ENCODE measurements at regions not wholly inside any gene's neighbourhood (a gene's known extent, or its start where the extent isn't known, plus 50 kb on each side); places are given as distances from the start of the nearest gene placed in this dataset.
"Not testable (repeated sequence)": the region's sequence is repeated elsewhere in the genome, so short reads cannot be mapped to it uniquely, and the experiment has no call there.

DNA sequence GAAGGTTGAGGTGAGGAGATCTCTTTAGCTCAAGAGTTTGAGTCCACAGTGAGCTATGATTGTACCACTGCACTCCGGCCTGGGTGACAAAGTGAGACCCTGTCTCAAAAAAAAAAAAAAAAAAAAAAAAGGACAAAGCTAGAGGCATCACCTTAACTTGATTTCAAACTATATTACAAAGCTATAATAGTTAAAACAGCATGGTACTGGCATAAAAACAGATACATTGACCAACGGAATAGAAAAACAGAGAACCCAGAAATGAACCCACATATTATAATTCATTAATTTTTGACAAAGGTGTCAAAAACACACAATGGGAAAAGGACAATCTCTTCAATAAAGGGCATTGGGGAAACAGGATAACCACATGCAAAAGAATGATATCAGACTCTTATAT, 50.8 kb upstream of the MBOAT1 start:
- H3K27ac ChIP-seq = no peak overlapping the region
- no peaks in the 10 kb centered on the region for H3K27me3 ChIP-seq (ENCODE audit: insufficient read depth, low read depth, severe bottlenecking)
- H3K4me3 ChIP-seq (ENCODE audit: low read depth, low read length) = no peak overlapping the region
- DNase-seq = no peak
- TF ChIP-seq, protein P1, sequence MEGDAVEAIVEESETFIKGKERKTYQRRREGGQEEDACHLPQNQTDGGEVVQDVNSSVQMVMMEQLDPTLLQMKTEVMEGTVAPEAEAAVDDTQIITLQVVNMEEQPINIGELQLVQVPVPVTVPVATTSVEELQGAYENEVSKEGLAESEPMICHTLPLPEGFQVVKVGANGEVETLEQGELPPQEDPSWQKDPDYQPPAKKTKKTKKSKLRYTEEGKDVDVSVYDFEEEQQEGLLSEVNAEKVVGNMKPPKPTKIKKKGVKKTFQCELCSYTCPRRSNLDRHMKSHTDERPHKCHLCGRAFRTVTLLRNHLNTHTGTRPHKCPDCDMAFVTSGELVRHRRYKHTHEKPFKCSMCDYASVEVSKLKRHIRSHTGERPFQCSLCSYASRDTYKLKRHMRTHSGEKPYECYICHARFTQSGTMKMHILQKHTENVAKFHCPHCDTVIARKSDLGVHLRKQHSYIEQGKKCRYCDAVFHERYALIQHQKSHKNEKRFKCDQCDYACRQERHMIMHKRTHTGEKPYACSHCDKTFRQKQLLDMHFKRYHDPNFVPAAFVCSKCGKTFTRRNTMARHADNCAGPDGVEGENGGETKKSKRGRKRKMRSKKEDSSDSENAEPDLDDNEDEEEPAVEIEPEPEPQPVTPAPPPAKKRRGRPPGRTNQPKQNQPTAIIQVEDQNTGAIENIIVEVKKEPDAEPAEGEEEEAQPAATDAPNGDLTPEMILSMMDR (IDR thresholded peaks at IDR 0.05; ENCODE audit: low read depth, low read length) = no peak
- no peaks in the 10 kb centered on the region for H3K36me3 ChIP-seq
- H3K9me3 ChIP-seq (ENCODE audit: severe bottlenecking) = peaks cover 3% of the 10 kb centered on the region

DNA sequence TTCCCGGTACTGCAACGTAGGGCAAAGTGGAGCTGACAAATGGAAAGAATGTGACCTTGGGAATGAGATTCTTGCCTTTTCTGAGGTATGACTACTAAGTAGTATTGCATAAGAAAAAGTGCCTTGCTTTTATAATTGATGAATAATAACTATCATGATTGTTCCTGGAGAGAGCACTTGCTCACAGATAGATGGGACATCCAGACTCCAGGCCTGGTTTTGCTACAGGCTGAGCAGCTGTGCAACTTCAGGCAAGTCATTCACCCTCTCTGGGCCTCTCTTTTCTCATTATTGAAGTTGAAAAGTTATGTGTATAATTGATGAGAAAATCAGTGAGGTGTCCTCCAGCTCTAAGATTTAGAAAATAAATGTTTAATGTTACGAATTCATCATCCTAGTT, 53.6 kb upstream of the MBOAT1 start:
- peaks cover 3% of the 10 kb centered on the region for H3K9me3 ChIP-seq (ENCODE audit: severe bottlenecking)
- no peak overlapping the region for H3K4me3 ChIP-seq (ENCODE audit: low read depth, low read length)
- H3K27ac ChIP-seq = no peak overlapping the region
- no peak for DNase-seq
- TF ChIP-seq, protein P1 (IDR thresholded peaks at IDR 0.05; ENCODE audit: low read depth, low read length) = no peak
- no peaks in the 10 kb centered on the region for H3K27me3 ChIP-seq (ENCODE audit: insufficient read depth, low read depth, severe bottlenecking)
- no peaks in the 10 kb centered on the region for H3K36me3 ChIP-seq

DNA sequence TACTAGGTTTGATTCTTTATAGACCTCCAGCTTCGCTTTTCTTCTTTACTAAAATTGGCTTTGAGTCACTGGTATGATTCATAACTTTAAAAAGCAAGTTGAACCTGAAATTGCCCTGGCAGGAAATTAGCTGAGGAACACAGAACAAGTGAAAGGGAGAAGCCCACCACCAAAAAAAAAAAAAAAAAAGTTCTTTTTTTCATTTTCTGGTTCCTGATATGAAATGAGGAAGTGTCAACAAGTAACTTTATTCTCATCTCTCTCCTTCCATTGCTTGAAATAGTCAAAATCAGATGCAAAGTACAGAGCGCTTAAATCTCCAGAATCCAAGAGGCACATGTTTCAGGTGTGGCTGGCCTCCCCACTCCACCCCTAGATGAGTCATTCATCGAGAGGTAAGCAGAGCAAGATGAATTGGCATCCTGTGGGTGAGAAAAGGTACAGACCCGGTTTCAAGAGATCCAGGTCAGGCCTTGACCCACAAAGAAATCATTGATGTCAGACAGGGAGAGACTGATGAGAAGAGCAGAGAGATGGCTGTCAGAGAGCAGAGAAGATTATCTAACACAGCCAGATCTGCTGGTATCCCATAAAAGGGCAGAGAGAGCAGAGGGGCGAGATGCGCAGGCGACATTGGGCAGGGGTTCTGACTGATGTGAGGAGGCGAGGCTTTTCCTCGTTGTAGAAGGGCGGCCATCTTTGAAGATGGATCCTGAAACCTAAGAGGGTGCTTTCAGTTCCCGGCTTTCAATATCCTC, 54.8 kb upstream of the MBOAT1 start:
- H3K4me3 ChIP-seq (ENCODE audit: low read depth, low read length) = no peak overlapping the region
- TF ChIP-seq, protein P1 (IDR thresholded peaks at IDR 0.05; ENCODE audit: low read depth, low read length) = no peak
- no peak for DNase-seq
- H3K27ac ChIP-seq = no peak overlapping the region
- H3K36me3 ChIP-seq = no peaks in the 10 kb centered on the region
- no peaks in the 10 kb centered on the region for H3K27me3 ChIP-seq (ENCODE audit: insufficient read depth, low read depth, severe bottlenecking)
- peaks cover 3% of the 10 kb centered on the region for H3K9me3 ChIP-seq (ENCODE audit: severe bottlenecking)

DNA sequence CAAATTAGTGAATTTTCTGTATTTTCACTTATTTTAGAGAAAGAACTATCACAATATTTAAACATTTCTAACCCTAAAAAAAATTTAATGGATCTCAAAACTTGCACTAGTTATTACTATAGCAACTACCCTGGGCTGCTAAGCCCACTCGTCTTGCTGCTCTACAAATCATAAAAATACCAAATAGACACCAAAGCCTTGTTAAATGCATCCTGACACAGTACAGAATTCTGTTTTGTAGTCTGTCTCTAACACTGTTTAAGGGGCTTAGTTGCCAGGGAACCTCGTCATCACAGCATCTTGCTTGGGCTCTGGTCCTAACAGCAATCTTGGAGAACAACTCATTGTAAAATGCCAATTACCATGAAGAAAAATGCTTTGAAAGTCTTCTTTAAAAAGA, 56.9 kb upstream of the MBOAT1 start:
- H3K27me3 ChIP-seq (ENCODE audit: insufficient read depth, low read depth, severe bottlenecking) = no peaks in the 10 kb centered on the region
- DNase-seq = no peak
- TF ChIP-seq, protein P1 (IDR thresholded peaks at IDR 0.05; ENCODE audit: low read depth, low read length) = no peak
- H3K27ac ChIP-seq = no peak overlapping the region
- no peak overlapping the region for H3K4me3 ChIP-seq (ENCODE audit: low read depth, low read length)
- no peaks in the 10 kb centered on the region for H3K36me3 ChIP-seq
- H3K9me3 ChIP-seq (ENCODE audit: severe bottlenecking) = no peaks in the 10 kb centered on the region

DNA sequence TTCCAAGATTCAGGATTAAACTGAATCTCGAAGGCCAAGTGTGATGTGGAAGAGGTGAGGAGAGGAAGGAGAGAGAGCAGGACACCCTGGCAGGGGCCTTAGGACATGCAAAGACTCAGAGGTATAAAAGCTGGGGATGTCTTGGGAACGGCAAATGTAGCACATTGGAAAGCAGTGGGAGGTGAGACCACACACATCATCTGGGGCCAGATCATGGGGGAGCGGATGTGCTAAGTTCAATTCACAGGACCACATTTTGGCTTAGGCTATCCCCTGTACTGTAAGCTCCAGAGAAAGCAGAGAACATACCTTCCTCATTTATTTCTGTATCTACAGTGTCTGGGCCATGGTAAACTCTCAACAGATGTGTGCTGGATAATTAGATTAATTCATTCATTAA, 59.5 kb upstream of the MBOAT1 start:
- TF ChIP-seq, protein P1 (IDR thresholded peaks at IDR 0.05; ENCODE audit: low read depth, low read length) = no peak

DNA sequence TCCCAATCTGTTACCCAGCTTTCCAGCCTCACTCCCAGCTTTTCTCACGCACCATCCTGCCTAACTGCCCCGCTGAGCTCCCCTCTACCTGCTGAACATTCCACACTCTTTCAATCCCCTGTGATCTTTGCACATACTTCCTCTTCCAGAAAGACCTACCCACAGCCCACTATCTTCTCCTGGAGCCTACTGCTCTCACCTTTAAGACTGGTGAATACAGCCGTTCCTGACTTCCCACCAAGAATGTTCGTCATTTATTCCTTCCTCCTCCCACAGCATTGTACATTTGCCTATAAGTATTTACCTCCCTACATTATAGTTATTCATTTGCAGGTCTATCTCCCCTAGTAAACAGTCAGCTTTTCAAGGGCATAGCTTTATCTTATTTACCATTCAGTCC, 61.9 kb upstream of the MBOAT1 start:
- Histone ChIP-seq H3K4me3 (ENCODE audit: low read depth, low read length) (no peak overlapping the region), H3K27ac (no peak overlapping the region), H3K36me3 (no peaks in the 10 kb centered on the region), H3K27me3 (ENCODE audit: insufficient read depth, low read depth, severe bottlenecking) (no peaks in the 10 kb centered on the region), H3K9me3 (ENCODE audit: severe bottlenecking) (no peaks in the 10 kb centered on the region)
- TF ChIP-seq, protein P1 (IDR thresholded peaks at IDR 0.05; ENCODE audit: low read depth, low read length) = no peak
- no peak for DNase-seq

More for the DNA sequence above, 59.5 kb upstream of the MBOAT1 start:
- Histone ChIP-seq H3K9me3 (ENCODE audit: severe bottlenecking) (no peaks in the 10 kb centered on the region), H3K36me3 (no peaks in the 10 kb centered on the region), H3K4me3 (ENCODE audit: low read depth, low read length) (no peak overlapping the region), H3K27me3 (ENCODE audit: insufficient read depth, low read depth, severe bottlenecking) (no peaks in the 10 kb centered on the region), H3K27ac (no peak overlapping the region)
- DNase-seq = no peak

DNA sequence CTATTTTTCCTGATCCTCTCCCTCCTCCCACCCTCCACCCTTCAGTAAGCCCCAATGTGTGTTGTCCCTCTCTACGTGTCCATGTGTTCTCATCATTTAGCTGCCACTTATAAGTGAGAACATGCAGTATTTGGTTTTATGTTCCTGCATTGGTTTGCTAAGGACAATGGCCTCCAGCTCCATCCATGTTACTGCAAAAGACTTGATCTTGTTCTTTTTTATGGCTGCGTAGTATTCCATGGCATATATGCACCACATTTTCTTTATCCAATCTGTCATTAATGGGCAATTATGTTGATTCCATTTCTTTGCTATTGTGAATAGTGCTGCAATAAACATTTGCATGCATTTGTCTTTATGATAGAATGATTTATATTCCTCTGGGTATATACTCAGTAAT, 63.6 kb upstream of the MBOAT1 start:
- H3K9me3 ChIP-seq (ENCODE audit: severe bottlenecking); H3K27ac ChIP-seq; DNase-seq; H3K36me3 ChIP-seq; H3K4me3 ChIP-seq (ENCODE audit: low read depth, low read length); H3K27me3 ChIP-seq (ENCODE audit: insufficient read depth, low read depth, severe bottlenecking): not testable (repeated sequence)

DNA sequence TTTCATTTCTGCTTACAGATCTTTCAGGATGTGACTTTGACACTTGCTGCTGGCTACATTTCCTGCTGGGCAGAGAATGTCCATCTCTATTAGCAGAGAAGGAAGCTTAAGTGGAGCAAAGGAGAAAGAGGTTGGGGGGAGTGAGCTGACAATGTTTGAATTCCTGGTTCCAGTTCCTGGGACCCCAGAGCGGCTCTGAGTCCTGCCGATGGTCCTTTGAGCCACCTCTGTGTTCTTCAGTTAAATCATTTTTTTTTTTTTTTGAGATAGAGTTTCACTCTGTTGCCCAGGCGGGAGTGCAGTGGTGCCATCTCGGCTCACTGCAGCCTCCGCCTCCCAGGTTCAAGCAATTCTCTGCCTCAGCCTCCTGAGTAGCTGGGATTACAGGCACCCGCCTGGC, 65.5 kb upstream of the MBOAT1 start:
- H3K27me3 ChIP-seq (ENCODE audit: insufficient read depth, low read depth, severe bottlenecking); H3K36me3 ChIP-seq; DNase-seq; H3K4me3 ChIP-seq (ENCODE audit: low read depth, low read length); H3K27ac ChIP-seq; H3K9me3 ChIP-seq (ENCODE audit: severe bottlenecking): not testable (repeated sequence)
